Stomach (tissue), 8 donors: ENCODE measurements at regions not wholly inside any gene's neighbourhood (a gene's known extent, or its start where the extent isn't known, plus 50 kb on each side); places are given as distances from the start of the nearest gene placed in this dataset.
"Not testable (repeated sequence)": the region's sequence is repeated elsewhere in the genome, so short reads cannot be mapped to it uniquely, and the experiment has no call there.

Source experiments
- DNase-seq, 2 donors: peaks; one replicate each; pipeline versions ENCODE4 v3.0.0 to v3.0.0-alpha.2; 2013 to 2019
- H3K27ac ChIP-seq, 5 donors: fragments of 200-600 bp in 4 of 5; sonication (generic) in 4 of 5; one replicate each; pipeline ENCODE4 v1.5.1; 2013 to 2019; ENCODE audit warnings: mild to moderate bottlenecking in 1 of 5, moderate library complexity in 1 of 5
- H3K27me3 ChIP-seq, 3 donors: fragments of 200-600 bp; sonication (generic); one replicate each; pipeline ENCODE4 v1.5.1; 2017 to 2019; ENCODE audit warnings: mixed run types in 1 of 3
- H3K36me3 ChIP-seq, 4 donors: fragments of 200-600 bp; sonication (generic); 1 replicate in 3 of 4; 2 replicates in 1 of 4; pipeline ENCODE4 v1.5.1; 2016 to 2019
- H3K4me1 ChIP-seq, 4 donors: fragments of 200-600 bp; sonication (generic); one replicate each; pipeline ENCODE4 v1.5.1; 2016 to 2019
- H3K4me3 ChIP-seq, 4 donors: fragments of 200-600 bp; sonication (generic) in 3 of 4; one replicate each; pipeline ENCODE4 v1.5.1; 2016 to 2019; ENCODE audit warnings: mild to moderate bottlenecking in 1 of 4
- H3K9me3 ChIP-seq, 4 donors: fragments of 200-600 bp; sonication (generic); one replicate each; pipeline ENCODE4 v1.5.1; 2016 to 2019
- EP300 ChIP-seq: sonication (generic); formaldehyde crosslinking; IDR thresholded peaks from one replicate; pipeline ENCODE4 v1.6.1; 2017; ENCODE audit warnings: antibody characterized with exemption
- POLR2A ChIP-seq, 4 donors: fragments of 450-650 bp; IDR thresholded peaks; one replicate each; pipeline ENCODE4 v1.6.1; 2016; ENCODE audit warnings: antibody characterized with exemption in 4 of 4, control low read depth in 2 of 4, mild to moderate bottlenecking in 1 of 4, moderate library complexity in 1 of 4
- POLR2AphosphoS5 ChIP-seq, 3 donors: sonication (generic); formaldehyde crosslinking; IDR thresholded peaks; one replicate each; pipeline ENCODE4 v1.6.1; 2016; ENCODE audit warnings: antibody characterized with exemption in 3 of 3
- WGBS, 5 donors: extraction: QIAGEN DNeasy Blood & Tissue Kit in 3 of 5; methylation state at CpG; one replicate each; pipeline versions ENCODE4 v1.1.5 to v1.1.7; 2013 to 2018; 5-methylcytosine and 5-hydroxymethylcytosine counted together
- intact Hi-C: fragments of 100-400 bp; cut with DNase I; formaldehyde crosslinking; loops from one replicate; pipeline ENCODE4 v1.15.1; 2023; ENCODE audit warnings: low total_unique reads
- TF ChIP-seq, protein P1 (sequence below), 7 experiments: fragments of 450-650 bp in 4 of 7; fragments of 200-600 bp in 3 of 7; sonication (generic) in 3 of 7; IDR thresholded peaks; one replicate each; pipeline ENCODE4 v1.5.1; 2016 to 2019; ENCODE audit warnings: antibody characterized with exemption in 7 of 7, control low read depth in 2 of 7, mild to moderate bottlenecking in 1 of 7
- donor health status: healthy with polysubstance abuse.
- donor health status: Bipolar disorder and iron deficiency.
- donor health status: healthy.

DNA sequence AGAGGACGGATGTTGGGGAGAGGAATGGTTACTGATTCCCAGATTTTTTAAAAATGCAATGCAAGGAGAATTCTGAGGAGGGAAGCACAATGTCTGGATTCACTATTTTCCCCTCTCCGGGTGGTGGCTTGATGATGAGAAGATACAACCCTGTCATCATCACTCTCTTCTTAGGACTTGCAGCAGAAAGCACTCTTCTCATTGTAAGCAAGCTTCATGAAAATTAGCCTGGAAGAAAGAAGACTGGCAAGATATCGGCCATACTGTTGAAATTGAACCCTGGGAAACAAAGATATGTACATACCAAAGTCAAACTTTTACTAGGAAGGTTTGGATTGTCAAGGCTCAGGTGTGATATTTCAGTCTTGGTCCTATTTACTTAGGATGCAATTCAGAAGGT is 195.7 kb downstream of the EDN1 start:
- 74 to 84% (median 79%) methylated on average over 3 of the region's 3 CpGs for WGBS, 5 donors
- H3K4me1 ChIP-seq, result peaks cover 0 to 8% (median 0%) of the 10 kb centered on the region in 4 donors
- no peak for TF ChIP-seq POLR2A (IDR thresholded peaks at IDR 0.05)
- TF ChIP-seq POLR2AphosphoS5 (IDR thresholded peaks at IDR 0.05), result no peak
- no peak for TF ChIP-seq EP300
- TF ChIP-seq, protein P1, sequence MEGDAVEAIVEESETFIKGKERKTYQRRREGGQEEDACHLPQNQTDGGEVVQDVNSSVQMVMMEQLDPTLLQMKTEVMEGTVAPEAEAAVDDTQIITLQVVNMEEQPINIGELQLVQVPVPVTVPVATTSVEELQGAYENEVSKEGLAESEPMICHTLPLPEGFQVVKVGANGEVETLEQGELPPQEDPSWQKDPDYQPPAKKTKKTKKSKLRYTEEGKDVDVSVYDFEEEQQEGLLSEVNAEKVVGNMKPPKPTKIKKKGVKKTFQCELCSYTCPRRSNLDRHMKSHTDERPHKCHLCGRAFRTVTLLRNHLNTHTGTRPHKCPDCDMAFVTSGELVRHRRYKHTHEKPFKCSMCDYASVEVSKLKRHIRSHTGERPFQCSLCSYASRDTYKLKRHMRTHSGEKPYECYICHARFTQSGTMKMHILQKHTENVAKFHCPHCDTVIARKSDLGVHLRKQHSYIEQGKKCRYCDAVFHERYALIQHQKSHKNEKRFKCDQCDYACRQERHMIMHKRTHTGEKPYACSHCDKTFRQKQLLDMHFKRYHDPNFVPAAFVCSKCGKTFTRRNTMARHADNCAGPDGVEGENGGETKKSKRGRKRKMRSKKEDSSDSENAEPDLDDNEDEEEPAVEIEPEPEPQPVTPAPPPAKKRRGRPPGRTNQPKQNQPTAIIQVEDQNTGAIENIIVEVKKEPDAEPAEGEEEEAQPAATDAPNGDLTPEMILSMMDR (IDR thresholded peaks at IDR 0.05), result no peak
- no peak overlapping the region for H3K27ac ChIP-seq
- H3K4me3 ChIP-seq, result no peak overlapping the region
- H3K36me3 ChIP-seq, result no peaks in the 10 kb centered on the region
- no peak for DNase-seq
- intact Hi-C loops, result no loop called here
- no peaks in the 10 kb centered on the region for H3K9me3 ChIP-seq
- no peaks in the 10 kb centered on the region for H3K27me3 ChIP-seq

DNA sequence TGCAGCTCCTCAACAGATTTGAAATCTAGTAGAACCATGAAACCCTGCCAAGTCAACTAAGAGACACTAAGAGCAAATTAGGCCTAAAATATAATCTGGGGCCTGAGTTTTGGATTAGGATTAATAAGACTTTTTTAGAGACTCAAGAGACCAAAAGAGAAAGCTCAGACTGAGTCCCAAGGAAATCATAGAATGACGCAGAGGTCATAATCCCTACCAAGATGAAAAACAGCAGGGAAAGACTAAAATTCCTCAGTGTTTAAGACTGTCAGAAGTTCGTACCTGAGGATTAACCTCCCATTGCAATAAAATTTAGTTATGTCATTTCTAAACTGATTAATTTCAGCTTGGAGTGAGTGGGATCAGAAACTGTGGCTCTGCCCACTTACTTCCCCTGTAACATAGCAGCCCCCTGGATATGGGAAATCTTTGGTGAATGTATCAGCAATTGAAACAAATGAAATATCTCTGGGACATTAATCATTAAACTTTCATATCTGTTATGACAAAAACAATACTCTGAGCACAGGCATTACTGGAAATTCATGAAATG is 200.3 kb downstream of the EDN1 start:
- Histone ChIP-seq H3K4me1 (peaks cover 0 to 4% (median 0%) of the 10 kb centered on the region in 4 donors), H3K36me3 (no peaks in the 10 kb centered on the region), H3K9me3 (no peaks in the 10 kb centered on the region), H3K27me3 (no peaks in the 10 kb centered on the region), H3K27ac (peak overlapping the region in 1 of 5 donors; percentile 5), H3K4me3 (no peak overlapping the region)
- no peak for DNase-seq
- intact Hi-C loops, result no loop called here
- 65 to 84% (median 72%) methylated on average over 2 of the region's 2 CpGs for WGBS, 5 donors
- TF ChIP-seq POLR2AphosphoS5 (IDR thresholded peaks at IDR 0.05), result no peak
- TF ChIP-seq, protein P1 (IDR thresholded peaks at IDR 0.05), result no peak
- no peak for TF ChIP-seq EP300
- no peak for TF ChIP-seq POLR2A (IDR thresholded peaks at IDR 0.05)

DNA sequence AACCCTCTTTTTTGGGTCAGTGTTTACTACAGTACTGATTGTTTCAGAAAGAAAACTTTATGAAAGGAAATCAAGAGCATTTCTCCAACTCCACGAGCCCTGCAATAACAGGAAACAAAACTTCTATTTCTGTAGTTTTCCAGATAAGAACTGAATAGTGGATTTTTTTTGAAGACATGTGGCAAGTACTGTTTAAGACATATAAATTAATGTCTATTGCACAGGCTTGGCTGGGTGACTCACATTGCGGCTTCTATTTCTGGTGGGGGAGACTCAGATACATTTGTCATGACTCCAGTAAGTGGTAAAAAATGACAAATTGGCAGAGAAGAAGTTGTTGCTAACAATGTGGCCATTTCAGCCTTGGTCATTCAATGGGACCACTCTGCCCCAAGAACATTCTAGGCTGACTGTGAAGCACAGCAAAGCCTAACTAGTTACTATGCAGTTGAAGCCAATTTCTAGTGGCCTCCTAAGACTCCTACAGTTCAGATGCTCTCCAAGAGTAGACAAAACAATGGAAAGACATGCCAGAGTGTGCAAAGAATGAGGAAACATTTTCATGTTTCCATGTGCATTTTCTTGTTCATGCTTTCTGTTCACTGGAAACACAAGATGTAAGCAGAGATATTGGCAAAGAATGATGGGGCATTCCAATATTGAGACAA is 200.9 kb downstream of the EDN1 start:
- Histone ChIP-seq H3K4me1 (peaks cover 0 to 4% (median 0%) of the 10 kb centered on the region in 4 donors), H3K9me3 (no peaks in the 10 kb centered on the region), H3K27me3 (no peaks in the 10 kb centered on the region), H3K36me3 (no peaks in the 10 kb centered on the region), H3K4me3 (no peak overlapping the region), H3K27ac (peak overlapping the region in 1 of 5 donors; percentile 5)
- DNase-seq, result no peak
- no peak for TF ChIP-seq POLR2AphosphoS5 (IDR thresholded peaks at IDR 0.05)
- TF ChIP-seq, protein P1 (IDR thresholded peaks at IDR 0.05), result no peak
- TF ChIP-seq EP300, result no peak
- TF ChIP-seq POLR2A (IDR thresholded peaks at IDR 0.05), result no peak
- WGBS, 5 donors, result 34 to 48% (median 42%) methylated on average over 2 of the region's 2 CpGs
- intact Hi-C loops, result no loop called here

DNA sequence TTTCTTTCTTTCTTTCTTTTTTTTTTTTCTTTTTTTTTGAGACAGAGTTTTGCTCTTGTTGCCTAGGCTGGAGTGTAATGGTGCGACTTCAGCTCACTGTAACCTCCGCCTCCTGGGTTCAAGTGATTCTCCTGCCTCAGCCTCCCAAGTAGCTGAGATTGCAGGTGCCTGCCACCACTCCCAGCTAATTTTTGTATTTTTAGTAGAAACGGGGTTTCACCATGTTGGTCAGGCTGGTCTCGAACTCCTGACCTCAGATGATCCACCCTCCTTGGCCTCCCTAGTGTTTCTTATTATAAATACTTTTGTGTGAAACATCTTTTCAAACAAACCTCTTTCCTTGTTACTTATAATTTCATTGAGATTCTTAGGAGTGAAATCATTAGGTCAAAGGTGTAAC is 202.8 kb downstream of the EDN1 start:
- H3K36me3 ChIP-seq, H3K27ac ChIP-seq, H3K9me3 ChIP-seq, DNase-seq, intact Hi-C loops, H3K4me1 ChIP-seq, H3K4me3 ChIP-seq, H3K27me3 ChIP-seq: not testable (repeated sequence)
- 90 to 97% (median 94%) methylated on average over 4 of the region's 4 CpGs for WGBS, 5 donors

DNA sequence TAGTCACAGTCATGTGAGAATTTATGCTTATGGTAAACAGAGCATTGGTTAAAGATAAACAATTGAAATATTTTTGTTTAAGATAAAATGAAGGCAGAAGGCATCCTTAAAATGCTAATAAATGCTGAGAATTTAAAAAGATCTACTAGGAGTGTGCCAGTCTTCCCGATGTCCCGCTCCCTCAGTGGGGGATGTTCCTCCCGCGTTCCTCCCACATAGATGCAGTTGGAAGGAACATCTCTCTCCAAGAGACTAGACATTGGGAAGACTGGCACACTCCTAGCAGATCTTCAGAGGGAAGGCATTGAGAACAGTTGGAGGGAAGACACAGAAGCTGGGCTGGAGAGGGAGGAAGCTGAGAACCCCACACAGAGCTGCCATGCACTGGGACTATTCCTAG is 203.3 kb downstream of the EDN1 start:
- Histone ChIP-seq H3K36me3 (no peaks in the 10 kb centered on the region), H3K4me1 (peaks cover 0 to 4% (median 0%) of the 10 kb centered on the region in 4 donors), H3K27me3 (no peaks in the 10 kb centered on the region), H3K9me3 (no peaks in the 10 kb centered on the region), H3K27ac (no peak overlapping the region), H3K4me3 (no peak overlapping the region)
- intact Hi-C loops, result no loop called here
- no peak for DNase-seq
- WGBS, 5 donors, result 87 to 95% (median 94%) methylated on average over 4 of the region's 4 CpGs
- TF ChIP-seq EP300, result no peak
- TF ChIP-seq, protein P1 (IDR thresholded peaks at IDR 0.05), result no peak
- no peak for TF ChIP-seq POLR2AphosphoS5 (IDR thresholded peaks at IDR 0.05)
- TF ChIP-seq POLR2A (IDR thresholded peaks at IDR 0.05), result no peak
